Activated B cell treated with CpG ODN at 0.5 μM for 24 hours (primary cell): ENCODE measurements at regions not wholly inside any gene's neighbourhood (a gene's known extent, or its start where the extent isn't known, plus 50 kb on each side); places are given as distances from the start of the nearest gene placed in this dataset.

ENCODE experiments used
- ATAC-seq: fragments of 200-7000 bp; cut with Tn5 transposase; one replicate; pipeline ENCODE4 v1.10.0; 2021; ENCODE audit warnings: low read depth, mild to moderate bottlenecking, moderate library complexity
- CTCF ChIA-PET: fragments of 350-600 bp; sonication (Branson Sonifier 250); formaldehyde crosslinking; loops from one replicate; lab custom pipeline; 2021; ENCODE audit warnings: antibody characterized with exemption; lab: Charles Lee
- POLR2A ChIA-PET: fragments of 350-600 bp; sonication (Branson Sonifier 250); formaldehyde crosslinking; loops from one replicate; lab custom pipeline; 2021; ENCODE audit warnings: antibody characterized with exemption; lab: Charles Lee
- DNase-seq: peaks from one replicate; pipeline ENCODE4 v3.0.0; 2022
- H3K27ac Mint-ChIP-seq: one replicate; pipeline ENCODE4 v1.8.0; 2020; ENCODE audit warnings: mixed read lengths
- H3K27me3 Mint-ChIP-seq: one replicate; pipeline ENCODE4 v1.8.0; 2021; ENCODE audit warnings: mixed read lengths
- H3K36me3 Mint-ChIP-seq: one replicate; pipeline ENCODE4 v1.8.0; 2021; ENCODE audit warnings: low read depth, mixed read lengths
- H3K4me1 Mint-ChIP-seq: one replicate; pipeline ENCODE4 v1.8.0; 2021; ENCODE audit warnings: mixed read lengths
- H3K4me3 Mint-ChIP-seq: one replicate; pipeline ENCODE4 v1.8.0; 2020; ENCODE audit warnings: mild to moderate bottlenecking, mixed read lengths
- H3K9me3 Mint-ChIP-seq: one replicate; pipeline ENCODE4 v1.8.0; 2020; ENCODE audit warnings: mixed read lengths
- intact Hi-C: fragments of 100-400 bp; cut with micrococcal nuclease; formaldehyde crosslinking; loops from one replicate; pipeline ENCODE4 v1.15.1; 2024
- TF ChIP-seq, protein P1 (sequence below): fragments of 200-600 bp; IDR thresholded peaks from one replicate; pipeline ENCODE4 v1.8.0; 2022; ENCODE audit warnings: antibody characterized with exemption, mild to moderate bottlenecking

DNA sequence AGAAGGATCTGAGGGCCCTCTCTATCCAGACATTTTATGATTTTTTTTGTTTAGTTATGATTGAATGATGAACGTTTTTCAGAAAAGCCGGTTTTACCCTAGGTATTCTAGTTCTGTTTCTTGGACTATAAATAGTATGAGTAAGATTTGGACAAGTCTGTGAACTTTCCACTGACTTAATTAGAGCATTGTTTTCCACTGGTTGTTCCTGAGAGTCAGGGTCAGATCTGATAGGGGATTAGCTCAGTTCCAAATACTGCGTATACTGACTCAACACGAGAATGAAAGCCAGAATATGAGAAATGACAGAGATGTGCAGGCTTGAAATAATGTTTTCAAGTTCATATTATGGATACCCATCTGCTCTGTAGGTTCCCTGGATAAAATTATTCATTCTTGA lies 361.6 kb downstream of the AEBP2 start:
- TF ChIP-seq, protein P1, sequence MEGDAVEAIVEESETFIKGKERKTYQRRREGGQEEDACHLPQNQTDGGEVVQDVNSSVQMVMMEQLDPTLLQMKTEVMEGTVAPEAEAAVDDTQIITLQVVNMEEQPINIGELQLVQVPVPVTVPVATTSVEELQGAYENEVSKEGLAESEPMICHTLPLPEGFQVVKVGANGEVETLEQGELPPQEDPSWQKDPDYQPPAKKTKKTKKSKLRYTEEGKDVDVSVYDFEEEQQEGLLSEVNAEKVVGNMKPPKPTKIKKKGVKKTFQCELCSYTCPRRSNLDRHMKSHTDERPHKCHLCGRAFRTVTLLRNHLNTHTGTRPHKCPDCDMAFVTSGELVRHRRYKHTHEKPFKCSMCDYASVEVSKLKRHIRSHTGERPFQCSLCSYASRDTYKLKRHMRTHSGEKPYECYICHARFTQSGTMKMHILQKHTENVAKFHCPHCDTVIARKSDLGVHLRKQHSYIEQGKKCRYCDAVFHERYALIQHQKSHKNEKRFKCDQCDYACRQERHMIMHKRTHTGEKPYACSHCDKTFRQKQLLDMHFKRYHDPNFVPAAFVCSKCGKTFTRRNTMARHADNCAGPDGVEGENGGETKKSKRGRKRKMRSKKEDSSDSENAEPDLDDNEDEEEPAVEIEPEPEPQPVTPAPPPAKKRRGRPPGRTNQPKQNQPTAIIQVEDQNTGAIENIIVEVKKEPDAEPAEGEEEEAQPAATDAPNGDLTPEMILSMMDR = no peak
- DNase-seq (no peak), ATAC-seq (no peak)
- ChIA-PET POLR2A (no interaction called here), CTCF (no interaction called here)
- Mint-ChIP-seq H3K4me1 (no peaks in the 10 kb centered on the region), H3K9me3 (no peaks in the 10 kb centered on the region), H3K27me3 (no peaks in the 10 kb centered on the region), H3K36me3 (no peaks in the 10 kb centered on the region), H3K4me3 (no peak overlapping the region), H3K27ac (no peak overlapping the region)
- intact Hi-C loops = no loop called here

DNA sequence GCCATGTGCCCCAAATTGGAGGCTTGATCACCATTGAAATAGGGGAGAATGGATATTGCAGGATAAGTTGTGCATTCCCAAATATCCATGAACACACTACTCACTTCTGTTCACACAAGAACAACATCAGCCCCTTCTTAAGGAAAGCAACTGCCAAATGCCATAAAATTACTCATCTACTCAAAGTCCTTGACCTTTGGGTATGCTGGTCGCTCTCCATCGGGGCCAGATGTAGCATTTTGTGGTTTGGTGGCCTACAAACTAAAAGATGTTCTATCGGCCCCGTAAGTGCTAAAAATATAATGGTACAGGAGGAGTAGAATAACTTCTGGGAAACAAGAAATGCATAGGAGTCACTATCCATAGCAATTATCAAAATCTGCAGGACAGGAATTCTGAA lies 362.6 kb downstream of the AEBP2 start:
- Mint-ChIP-seq H3K4me3 (no peak overlapping the region), H3K27me3 (no peaks in the 10 kb centered on the region), H3K9me3 (no peaks in the 10 kb centered on the region), H3K27ac (no peak overlapping the region), H3K36me3 (no peaks in the 10 kb centered on the region), H3K4me1 (no peaks in the 10 kb centered on the region)
- ATAC-seq = no peak
- TF ChIP-seq, protein P1 = no peak
- POLR2A ChIA-PET = no interaction called here
- intact Hi-C loops = no loop called here
- no peak for DNase-seq
- CTCF ChIA-PET = no interaction called here

DNA sequence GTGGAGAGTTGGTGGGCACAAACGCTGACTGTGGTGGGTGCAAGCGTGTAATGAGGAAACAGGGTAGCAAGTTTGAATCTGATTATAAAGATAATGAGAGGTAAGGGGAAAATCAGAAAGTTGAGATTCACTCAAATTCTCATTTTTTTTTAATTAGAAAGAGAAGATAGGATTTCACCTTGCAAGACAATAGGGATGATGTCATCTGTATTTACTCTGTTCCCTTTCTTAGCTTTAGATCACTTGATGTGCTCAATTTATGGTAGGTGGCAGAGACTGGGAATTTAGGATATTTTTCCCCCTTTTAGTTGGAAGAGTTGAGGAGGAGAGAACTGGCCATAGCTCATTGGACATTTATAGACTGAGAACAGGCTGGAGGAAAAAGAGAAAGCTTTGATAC lies 363.6 kb downstream of the AEBP2 start:
- no peaks in the 10 kb centered on the region for H3K27me3 Mint-ChIP-seq

DNA sequence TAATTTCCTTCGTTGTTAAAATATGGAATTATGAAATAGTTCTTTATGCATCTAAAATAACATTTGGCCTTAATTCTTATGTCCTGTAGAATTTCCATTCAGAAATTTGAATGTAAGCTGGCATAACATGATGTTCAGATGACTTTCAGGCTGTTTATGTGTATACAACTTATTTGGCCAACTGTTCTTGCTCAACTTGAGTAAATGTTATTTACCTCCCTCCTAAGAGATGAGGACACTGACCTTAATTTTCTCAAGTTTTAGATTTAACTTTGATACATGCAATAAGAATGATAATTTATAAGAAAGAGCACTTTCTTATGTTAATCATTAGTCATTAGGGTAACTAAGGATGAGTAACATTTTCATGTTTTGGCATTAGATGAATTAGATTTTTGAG lies 365.4 kb downstream of the AEBP2 start:
- POLR2A ChIA-PET = no interaction called here
- Mint-ChIP-seq H3K27me3 (no peaks in the 10 kb centered on the region), H3K9me3 (peaks cover 5% of the 10 kb centered on the region), H3K4me3 (no peak overlapping the region), H3K27ac (no peak overlapping the region), H3K4me1 (no peaks in the 10 kb centered on the region), H3K36me3 (no peaks in the 10 kb centered on the region)
- DNase-seq (no peak), ATAC-seq (no peak)
- TF ChIP-seq, protein P1 = no peak
- CTCF ChIA-PET = no interaction called here
- intact Hi-C loops = no loop called here

More for the DNA sequence above, 363.6 kb downstream of the AEBP2 start:
- DNase-seq = no peak
- H3K27ac Mint-ChIP-seq = no peak overlapping the region
- ChIA-PET CTCF (no interaction called here), POLR2A (no interaction called here)
- no peaks in the 10 kb centered on the region for H3K4me1 Mint-ChIP-seq
- H3K36me3 Mint-ChIP-seq = no peaks in the 10 kb centered on the region
- ATAC-seq = no peak
- intact Hi-C loops = no loop called here
- no peaks in the 10 kb centered on the region for H3K9me3 Mint-ChIP-seq
- H3K4me3 Mint-ChIP-seq = no peak overlapping the region
- TF ChIP-seq, protein P1 = no peak

DNA sequence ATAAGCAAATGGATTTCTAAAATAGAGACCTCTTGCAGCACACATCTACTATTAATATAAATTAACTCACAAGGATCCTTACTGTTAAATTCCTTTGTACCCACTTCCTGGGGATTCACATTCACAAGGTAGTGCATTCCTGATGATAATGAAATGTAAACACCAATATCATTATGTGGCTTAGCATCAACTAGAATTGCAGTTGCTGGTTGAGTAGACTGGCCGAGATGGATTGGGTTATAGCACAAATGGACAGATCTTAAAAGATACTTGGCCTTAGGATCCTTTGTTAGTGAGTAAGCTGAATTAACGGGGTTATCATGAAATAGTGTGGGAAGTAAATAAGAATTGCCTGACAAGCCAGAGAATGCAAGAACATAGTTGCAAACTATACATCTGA lies 369.1 kb downstream of the AEBP2 start:
- H3K36me3 Mint-ChIP-seq = no peaks in the 10 kb centered on the region
- DNase-seq (no peak), ATAC-seq (no peak)
- TF ChIP-seq, protein P1 = no peak
- intact Hi-C loops = no loop called here
- peaks cover 5% of the 10 kb centered on the region for H3K9me3 Mint-ChIP-seq
- no peaks in the 10 kb centered on the region for H3K27me3 Mint-ChIP-seq
- ChIA-PET POLR2A (no interaction called here), CTCF (no interaction called here)
- H3K27ac Mint-ChIP-seq = no peak overlapping the region
- no peaks in the 10 kb centered on the region for H3K4me1 Mint-ChIP-seq
- no peak overlapping the region for H3K4me3 Mint-ChIP-seq
